HCT116 (cell line): ENCODE measurements at regions not wholly inside any gene's neighbourhood (a gene's known extent, or its start where the extent isn't known, plus 50 kb on each side); places are given as distances from the start of the nearest gene placed in this dataset.

Experiments
- ATAC-seq: fragments of 200-7000 bp; cut with Tn5 transposase; 2 replicates; pipeline ENCODE4 v1.9.1; 2020; ENCODE audit warnings: mild to moderate bottlenecking, moderate library complexity
- BruUV-seq: library from RNA; stranded (reverse); fragments of 400-500 nt; replicated peaks from 2 replicates; lab custom pipeline; 2021; lab: Mats Ljungman, UMichigan
- CTCF ChIA-PET: fragments of 300-600 bp; sonication (Branson Sonifier 250); formaldehyde crosslinking; loops from one replicate; lab custom pipeline; 2021; ENCODE audit warnings: antibody characterized with exemption; lab: Charles Lee
- POLR2A ChIA-PET: fragments of 300-600, 350-600 bp; sonication (Branson Sonifier 250); formaldehyde crosslinking; loops from one replicate; lab custom pipeline; 2021; ENCODE audit warnings: antibody characterized with exemption; lab: Charles Lee
- RAD21 ChIA-PET, 2 experiments: fragments of 300-600 bp; sonication (Branson Sonifier 250); formaldehyde crosslinking; loops; one replicate each; lab custom pipeline; 2023; ENCODE audit warnings: low total read pairs in 2 of 2; ENCODE audit not compliant: uncharacterized antibody in 2 of 2, unreplicated experiment in 2 of 2, low non-redundant PET in 1 of 2; lab: Charles Lee
- DNase-seq: peaks from one replicate; pipeline ENCODE4 v3.0.0-alpha.2; 2010; ENCODE audit warnings: low read depth, low spot score
- H2AFZ ChIP-seq: fragments of 200-600 bp; shearing (Covaris generic), sonication (generic); 2 replicates; pipeline ENCODE4 v1.6.1; 2017; ENCODE audit warnings: low read depth, mixed run types, mixed read lengths, antibody characterized with exemption, low read length; ENCODE audit not compliant: poor library complexity, severe bottlenecking
- H3K27ac ChIP-seq: 2 replicates; pipeline ENCODE4 v1.5.1; 2012; ENCODE audit warnings: low read depth, low read length
- H3K27me3 ChIP-seq: fragments of 200-600 bp; sonication (generic); 2 replicates; pipeline ENCODE4 v1.6.1; 2016; ENCODE audit warnings: mixed run types, low read length, mixed read lengths; ENCODE audit not compliant: insufficient read depth
- H3K36me3 ChIP-seq, 2 experiments: fragments of 200-500 bp in 1 of 2; fragments of 200-600 bp in 1 of 2; sonication (Bioruptor generic) in 1 of 2; sonication (generic) in 1 of 2; 2 replicates each; pipeline versions ENCODE4 v1.5.1 to v1.6.1; 2014 to 2016; ENCODE audit warnings: low read length in 2 of 2, inconsistent platforms in 1 of 2, mixed read lengths in 1 of 2, mixed run types in 1 of 2; ENCODE audit not compliant: insufficient read depth in 2 of 2, control insufficient read depth in 1 of 2
- H3K4me1 ChIP-seq, 2 experiments: fragments of 200-600 bp in 1 of 2; sonication (generic) in 1 of 2; 2 replicates each; pipeline versions ENCODE4 v1.5.1 to v1.6.1; 2012 to 2017; ENCODE audit warnings: low read length in 2 of 2, inconsistent platforms in 1 of 2, mild to moderate bottlenecking in 1 of 2, mixed read lengths in 1 of 2, mixed run types in 1 of 2, moderate library complexity in 1 of 2; ENCODE audit not compliant: insufficient read depth in 2 of 2, control insufficient read depth in 1 of 2
- H3K4me2 ChIP-seq: fragments of 200-600 bp; sonication (generic); 2 replicates; pipeline ENCODE4 v1.6.1; 2017; ENCODE audit warnings: mixed run types, low read length, mixed read lengths
- H3K4me3 ChIP-seq, 2 experiments: fragments of 200-600 bp in 1 of 2; sonication (generic) in 1 of 2; replicated peaks in 1 of 2; 2 replicates each; pipeline ENCODE4 v1.5.1; 2011 to 2016; ENCODE audit warnings: low read length in 2 of 2, control low read depth in 1 of 2, low read depth in 1 of 2, mild to moderate bottlenecking in 1 of 2, mixed read lengths in 1 of 2, mixed run types in 1 of 2
- H3K79me2 ChIP-seq: fragments of 200-600 bp; sonication (generic); 2 replicates; pipeline ENCODE4 v1.6.1; 2017; ENCODE audit warnings: mild to moderate bottlenecking, mixed run types, low read length, moderate library complexity, mixed read lengths; ENCODE audit not compliant: insufficient read depth
- H3K9ac ChIP-seq: fragments of 200-600 bp; sonication (generic); 2 replicates; pipeline ENCODE4 v1.6.1; 2016; ENCODE audit warnings: low read length, mixed read lengths
- H3K9me2 ChIP-seq: fragments of 200-600 bp; sonication (generic), shearing (Covaris generic); 2 replicates; pipeline ENCODE4 v1.6.1; 2017; ENCODE audit warnings: mixed run types, mild to moderate bottlenecking, moderate library complexity; ENCODE audit not compliant: insufficient read depth
- H3K9me3 ChIP-seq, 2 experiments: fragments of 200-500 bp in 1 of 2; fragments of 200-600 bp in 1 of 2; sonication (Bioruptor generic) in 1 of 2; sonication (generic) in 1 of 2; 2 replicates each; pipeline ENCODE4 v1.6.1; 2014 to 2017; ENCODE audit warnings: low read length in 2 of 2, mixed read lengths in 2 of 2, inconsistent platforms in 1 of 2, low read depth in 1 of 2, mild to moderate bottlenecking in 1 of 2, mixed run types in 1 of 2, moderate library complexity in 1 of 2; ENCODE audit not compliant: control insufficient read depth in 1 of 2, insufficient read depth in 1 of 2
- H4K20me1 ChIP-seq: fragments of 200-600 bp; sonication (generic), shearing (Covaris generic); 2 replicates; pipeline ENCODE4 v1.6.1; 2017; ENCODE audit warnings: mixed run types, mild to moderate bottlenecking, moderate library complexity; ENCODE audit not compliant: insufficient read depth
- ATF3 ChIP-seq: IDR thresholded peaks from 2 replicates; pipeline ENCODE4 v1.6.1; 2012
- CBX3 ChIP-seq: IDR thresholded peaks from 2 replicates; pipeline ENCODE4 v1.6.1; 2012; ENCODE audit warnings: low read depth
- EZH2 ChIP-seq: fragments of 200-600 bp; sonication (generic); IDR thresholded peaks from 2 replicates; pipeline ENCODE4 v1.6.1; 2017; ENCODE audit warnings: antibody characterized with exemption, mixed run types
- EZH2phosphoT487 ChIP-seq: fragments of 200-600 bp; IDR thresholded peaks from 2 replicates; pipeline ENCODE4 v1.6.1; 2018; ENCODE audit warnings: antibody characterized with exemption, borderline replicate concordance
- JUND ChIP-seq: IDR thresholded peaks from 2 replicates; pipeline ENCODE4 v1.6.1; 2012
- POLR2A ChIP-seq: IDR thresholded peaks from 2 replicates; pipeline ENCODE4 v1.7.0; 2011; ENCODE audit warnings: borderline replicate concordance; ENCODE audit not compliant: insufficient read depth, insufficient read length; ENCODE audit errors: extremely low read depth
- POLR2AphosphoS5 ChIP-seq: IDR thresholded peaks from 2 replicates; pipeline ENCODE4 v1.6.1; 2011; ENCODE audit warnings: mild to moderate bottlenecking, low read depth, low read length, moderate library complexity
- REST ChIP-seq: IDR thresholded peaks from 2 replicates; pipeline ENCODE4 v1.6.1; 2012; ENCODE audit warnings: low read depth
- TCF7L2 ChIP-seq: IDR thresholded peaks from 2 replicates; pipeline ENCODE4 v1.7.0; 2011; ENCODE audit warnings: borderline replicate concordance, inconsistent platforms; ENCODE audit not compliant: insufficient read depth, insufficient read length; ENCODE audit errors: extremely low read depth
- ZFX ChIP-seq: fragments of 450-650 bp; IDR thresholded peaks from 2 replicates; pipeline ENCODE4 v1.6.1; 2017
- ZNF274 ChIP-seq: fragments of 200-500 bp; sonication (Bioruptor generic); IDR thresholded peaks from 2 replicates; pipeline ENCODE4 v1.6.1; 2014; ENCODE audit warnings: mild to moderate bottlenecking, low read depth, low read length, inconsistent platforms
- intact Hi-C: fragments of 100-400 bp; cut with micrococcal nuclease; formaldehyde crosslinking; loops from 2 replicates; pipeline ENCODE4 v1.10.0; 2022

- CTCF ChIA-PET, result no interaction called here
- Histone ChIP-seq H3K4me3 (no peak overlapping the region), H3K27me3 (peaks cover 63% of the 10 kb centered on the region), H3K4me2 (no peak overlapping the region), H2AFZ (no peak overlapping the region), H3K27ac (no peak overlapping the region), H3K36me3 (no peaks in the 10 kb centered on the region), H4K20me1 (no peaks in the 10 kb centered on the region), H3K9me3 (no peaks in the 10 kb centered on the region), H3K9ac (no peak overlapping the region), H3K9me2 (no peaks in the 10 kb centered on the region), H3K4me1 (no peaks in the 10 kb centered on the region), H3K79me2 (no peaks in the 10 kb centered on the region)
- intact Hi-C loops, result no loop called here
- POLR2A ChIA-PET, result no interaction called here
- no peak for TF ChIP-seq EZH2phosphoT487
- no peak for TF ChIP-seq POLR2AphosphoS5
- TF ChIP-seq REST, result no peak
- TF ChIP-seq EZH2, result no peak
- no peak for TF ChIP-seq ZNF274
- TF ChIP-seq ZFX, result no peak
- no peak for TF ChIP-seq POLR2A
- RAD21 ChIA-PET, result no interaction called here
- no TSS peak for BruUV-seq
- DNase-seq (no peak), ATAC-seq (no peak)
Measured at GRCh38 chr20:51093240-51093763, 70.4 kb upstream of the KCNG1 start.

- no peak for DNase-seq
- H4K20me1 ChIP-seq, result no peaks in the 10 kb centered on the region
- H3K4me2 ChIP-seq, result no peak overlapping the region
- H3K4me3 ChIP-seq, result no peak overlapping the region
- H3K27me3 ChIP-seq, result peaks cover 71% of the 10 kb centered on the region
- CTCF ChIA-PET, result no interaction called here
- H3K9me3 ChIP-seq, result no peaks in the 10 kb centered on the region
- no peak overlapping the region for H2AFZ ChIP-seq
- H3K79me2 ChIP-seq, result no peaks in the 10 kb centered on the region
- no peaks in the 10 kb centered on the region for H3K4me1 ChIP-seq
- no peak for TF ChIP-seq TCF7L2
- no peak for TF ChIP-seq EZH2
- no peak for TF ChIP-seq ATF3
- no peak for TF ChIP-seq JUND
- TF ChIP-seq ZNF274, result no peak
- TF ChIP-seq CBX3, result no peak
- TF ChIP-seq, all 23 proteins: peak for 0
- ATAC-seq, result no peak
- H3K27ac ChIP-seq, result no peak overlapping the region
- H3K9me2 ChIP-seq, result no peaks in the 10 kb centered on the region
- intact Hi-C loops, result no loop called here
- ChIA-PET RAD21 (no interaction called here), POLR2A (no interaction called here)
- no TSS peak for BruUV-seq
- no peaks in the 10 kb centered on the region for H3K36me3 ChIP-seq
- H3K9ac ChIP-seq, result no peak overlapping the region
Measured at GRCh38 chr20:51092338-51092737, 69.4 kb upstream of the KCNG1 start.
